Neural crest cell (in vitro differentiated cells): ENCODE measurements at regions not wholly inside any gene's neighbourhood (a gene's known extent, or its start where the extent isn't known, plus 50 kb on each side); places are given as distances from the start of the nearest gene placed in this dataset.

Experiments
- DNase-seq: peaks from one replicate; pipeline ENCODE4 v3.0.0; 2021; ENCODE audit warnings: low read depth, mixed read lengths, low spot score
- H3K27ac Mint-ChIP-seq: one replicate; pipeline ENCODE4 v1.8.0; 2021; ENCODE audit warnings: mild to moderate bottlenecking, mixed read lengths; ENCODE audit not compliant: unreplicated experiment
- H3K27me3 Mint-ChIP-seq: 2 replicates; pipeline ENCODE4 v1.8.0; 2021; ENCODE audit warnings: low read depth, mild to moderate bottlenecking, mixed read lengths
- H3K36me3 Mint-ChIP-seq: 2 replicates; pipeline ENCODE4 v1.8.0; 2021; ENCODE audit warnings: low read depth, mild to moderate bottlenecking, mixed read lengths
- H3K4me1 Mint-ChIP-seq: 2 replicates; pipeline ENCODE4 v1.8.0; 2021; ENCODE audit warnings: mixed read lengths
- H3K4me3 Mint-ChIP-seq: one replicate; pipeline ENCODE4 v1.8.0; 2021; ENCODE audit warnings: mild to moderate bottlenecking, mixed read lengths
- H3K9me3 Mint-ChIP-seq: 2 replicates; pipeline ENCODE4 v1.8.0; 2021; ENCODE audit warnings: mixed read lengths
- TF ChIP-seq, protein P1 (sequence below): fragments of 200-600 bp; sonication (generic); conservative IDR thresholded peaks from 2 replicates; pipeline ENCODE4 v1.5.0; 2021; ENCODE audit warnings: antibody characterized with exemption, mild to moderate bottlenecking

DNA sequence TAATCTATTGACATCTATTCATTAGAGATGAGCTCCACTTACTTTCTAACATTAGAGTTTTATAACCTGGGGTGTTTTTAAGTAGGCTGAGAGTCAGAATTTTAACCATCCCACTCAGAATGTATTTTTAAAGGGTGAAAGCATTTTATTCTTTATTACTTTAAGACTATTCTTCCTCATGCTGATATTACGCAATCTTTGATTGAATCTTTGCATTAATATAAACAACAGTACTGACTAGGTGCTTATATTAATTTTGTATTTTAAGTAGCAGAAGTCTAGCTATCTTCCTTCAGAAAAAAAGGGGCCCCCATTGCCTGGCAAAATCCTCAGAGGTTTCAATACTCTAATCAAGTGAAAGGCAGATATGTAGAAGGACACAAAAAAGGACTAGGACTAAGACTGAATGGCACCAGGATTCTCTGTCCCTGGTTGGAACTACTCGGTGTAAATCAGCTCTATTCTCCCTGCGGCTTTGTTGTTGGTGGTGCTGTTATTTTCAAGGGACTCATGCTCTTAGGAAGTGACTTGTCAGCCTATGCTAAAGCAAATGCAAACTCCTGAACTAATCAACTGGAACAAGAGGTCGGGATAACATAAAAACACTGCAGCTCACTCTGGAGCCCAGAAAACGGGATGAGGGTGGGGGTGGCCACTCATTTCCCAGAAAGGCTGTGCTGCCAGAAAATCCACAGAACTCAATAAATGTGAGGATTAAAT, 1324.4 kb downstream of the GRIK2 start:
- no peak for DNase-seq
- Mint-ChIP-seq H3K27ac (peak overlapping the region; percentile 40), H3K36me3 (no peaks in the 10 kb centered on the region), H3K9me3 (no peaks in the 10 kb centered on the region), H3K4me1 (peaks cover 23% of the 10 kb centered on the region), H3K4me3 (no peak overlapping the region), H3K27me3 (no peaks in the 10 kb centered on the region)
- TF ChIP-seq, protein P1, sequence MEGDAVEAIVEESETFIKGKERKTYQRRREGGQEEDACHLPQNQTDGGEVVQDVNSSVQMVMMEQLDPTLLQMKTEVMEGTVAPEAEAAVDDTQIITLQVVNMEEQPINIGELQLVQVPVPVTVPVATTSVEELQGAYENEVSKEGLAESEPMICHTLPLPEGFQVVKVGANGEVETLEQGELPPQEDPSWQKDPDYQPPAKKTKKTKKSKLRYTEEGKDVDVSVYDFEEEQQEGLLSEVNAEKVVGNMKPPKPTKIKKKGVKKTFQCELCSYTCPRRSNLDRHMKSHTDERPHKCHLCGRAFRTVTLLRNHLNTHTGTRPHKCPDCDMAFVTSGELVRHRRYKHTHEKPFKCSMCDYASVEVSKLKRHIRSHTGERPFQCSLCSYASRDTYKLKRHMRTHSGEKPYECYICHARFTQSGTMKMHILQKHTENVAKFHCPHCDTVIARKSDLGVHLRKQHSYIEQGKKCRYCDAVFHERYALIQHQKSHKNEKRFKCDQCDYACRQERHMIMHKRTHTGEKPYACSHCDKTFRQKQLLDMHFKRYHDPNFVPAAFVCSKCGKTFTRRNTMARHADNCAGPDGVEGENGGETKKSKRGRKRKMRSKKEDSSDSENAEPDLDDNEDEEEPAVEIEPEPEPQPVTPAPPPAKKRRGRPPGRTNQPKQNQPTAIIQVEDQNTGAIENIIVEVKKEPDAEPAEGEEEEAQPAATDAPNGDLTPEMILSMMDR = no peak

DNA sequence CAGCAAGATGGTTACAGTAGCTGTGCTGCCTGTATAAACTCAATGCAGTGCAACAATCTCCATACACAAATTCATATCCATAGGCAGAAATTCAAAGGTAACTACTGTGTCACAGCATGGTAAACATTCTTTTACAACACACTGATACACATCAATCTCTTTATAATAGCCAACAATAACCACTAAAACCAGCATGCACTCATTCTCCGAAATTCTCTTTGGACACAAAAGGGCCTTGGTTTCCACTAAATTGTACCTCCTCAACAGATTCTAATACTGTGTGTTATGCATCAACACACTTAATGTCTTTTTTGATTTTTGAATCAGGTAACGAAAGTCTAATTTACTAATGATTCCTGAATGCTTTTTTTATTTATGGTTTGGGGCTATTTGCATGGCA, 1323.7 kb downstream of the GRIK2 start:
- no peaks in the 10 kb centered on the region for H3K9me3 Mint-ChIP-seq
- TF ChIP-seq, protein P1 = no peak

DNA sequence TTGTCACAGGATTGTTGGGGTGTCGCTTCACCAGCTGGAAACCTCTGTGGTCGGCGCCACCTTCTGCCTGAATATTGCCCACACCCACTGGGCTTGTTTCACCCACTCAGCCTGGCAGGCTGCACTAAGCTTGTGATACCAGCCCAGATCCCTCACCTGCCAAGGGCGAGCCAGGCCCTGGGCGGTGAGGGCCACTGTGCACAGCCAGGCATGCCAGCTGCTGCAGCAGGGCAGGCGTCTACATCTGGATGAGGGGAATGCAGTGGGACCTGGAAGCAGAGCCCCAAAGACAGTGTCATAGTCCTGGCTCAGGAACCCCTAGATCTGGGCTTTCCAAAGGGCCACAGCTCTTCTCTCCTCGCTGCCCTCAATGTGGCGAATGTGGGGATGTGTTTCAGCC, 1307.5 kb downstream of the GRIK2 start:
- Mint-ChIP-seq H3K36me3 (no peaks in the 10 kb centered on the region), H3K27me3 (no peaks in the 10 kb centered on the region), H3K9me3 (no peaks in the 10 kb centered on the region), H3K27ac (no peak overlapping the region), H3K4me1 (no peaks in the 10 kb centered on the region), H3K4me3 (no peak overlapping the region)
- TF ChIP-seq, protein P1 = no peak
- no peak for DNase-seq

More for the DNA sequence above, 1323.7 kb downstream of the GRIK2 start:
- no peaks in the 10 kb centered on the region for H3K36me3 Mint-ChIP-seq
- H3K4me3 Mint-ChIP-seq = no peak overlapping the region
- no peaks in the 10 kb centered on the region for H3K27me3 Mint-ChIP-seq
- H3K27ac Mint-ChIP-seq = no peak overlapping the region
- DNase-seq = no peak
- H3K4me1 Mint-ChIP-seq = peaks cover 23% of the 10 kb centered on the region

DNA sequence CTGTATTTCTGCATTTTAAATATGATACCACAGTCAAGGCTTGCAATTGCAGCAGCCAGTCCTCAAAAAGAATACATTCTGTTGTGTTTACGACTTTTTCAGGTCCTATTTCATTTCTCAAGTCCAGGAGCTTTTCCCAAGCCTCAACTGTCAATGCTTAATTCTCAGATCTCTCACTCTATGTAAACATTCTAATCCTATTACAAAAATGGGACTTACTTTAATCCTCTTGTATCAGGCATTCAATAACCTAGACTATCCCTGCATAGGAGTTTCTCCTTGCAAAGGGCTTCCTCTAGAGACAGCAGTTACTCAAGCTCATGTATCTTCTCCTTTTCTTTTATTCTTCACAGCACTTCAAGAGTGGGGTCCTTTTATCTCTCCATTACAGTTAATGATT, 1293.0 kb downstream of the GRIK2 start:
- no peak overlapping the region for H3K27ac Mint-ChIP-seq
- H3K4me1 Mint-ChIP-seq = no peaks in the 10 kb centered on the region
- no peak for DNase-seq
- TF ChIP-seq, protein P1 = no peak
- H3K27me3 Mint-ChIP-seq = no peaks in the 10 kb centered on the region
- H3K36me3 Mint-ChIP-seq = no peaks in the 10 kb centered on the region
- H3K4me3 Mint-ChIP-seq = no peak overlapping the region
- H3K9me3 Mint-ChIP-seq = peaks cover 3% of the 10 kb centered on the region

GRCh38 chr6:102680413-102680812, 1286.9 kb downstream of the GRIK2 start:
- no peak overlapping the region for H3K27ac Mint-ChIP-seq
- TF ChIP-seq, protein P1 = no peak
- no peaks in the 10 kb centered on the region for H3K4me1 Mint-ChIP-seq
- no peaks in the 10 kb centered on the region for H3K9me3 Mint-ChIP-seq
- no peak overlapping the region for H3K4me3 Mint-ChIP-seq
- no peak for DNase-seq
- no peaks in the 10 kb centered on the region for H3K36me3 Mint-ChIP-seq
- no peaks in the 10 kb centered on the region for H3K27me3 Mint-ChIP-seq
